CD4-positive, alpha-beta T cell (primary cell): ENCODE measurements at regions not wholly inside any gene's neighbourhood (a gene's known extent, or its start where the extent isn't known, plus 50 kb on each side); places are given as distances from the start of the nearest gene placed in this dataset.

ENCODE experiments used
- ATAC-seq: fragments of 200-7000 bp; cut with Tn5 transposase; one replicate; pipeline ENCODE4 v1.10.0; 2022; ENCODE audit warnings: mild to moderate bottlenecking; ENCODE audit not compliant: poor library complexity
- CTCF ChIA-PET: fragments of 350-600 bp; sonication (Branson Sonifier 250); formaldehyde crosslinking; loops from one replicate; lab custom pipeline; 2021; ENCODE audit warnings: antibody characterized with exemption, inconsistent platforms; lab: Charles Lee
- POLR2A ChIA-PET: fragments of 350-600 bp; sonication (Branson Sonifier 250); formaldehyde crosslinking; loops from one replicate; lab custom pipeline; 2021; ENCODE audit warnings: antibody characterized with exemption, inconsistent platforms; lab: Charles Lee
- DNase-seq, 14 experiments: peaks; one replicate each; pipeline ENCODE4 v3.0.0-alpha.2; 2013 to 2020; ENCODE audit warnings: mixed read lengths in 2 of 14
- H3K27ac ChIP-seq, 2 donors: one replicate each; pipeline versions ENCODE4 v1.5.1 to v1.7.0; 2013; ENCODE audit warnings: low read length in 2 of 2, low read depth in 1 of 2, mild to moderate bottlenecking in 1 of 2
- H3K27me3 ChIP-seq, 2 experiments: 1 replicate in 1 of 2; 2 replicates in 1 of 2; pipeline versions ENCODE4 v1.6.1 to v1.7.0; 2013; ENCODE audit warnings: low read length in 2 of 2, control low read depth in 1 of 2, mild to moderate bottlenecking in 1 of 2, moderate library complexity in 1 of 2; ENCODE audit not compliant: insufficient read depth in 2 of 2, control insufficient read depth in 1 of 2
- H3K36me3 ChIP-seq: one replicate; pipeline ENCODE4 v1.6.1; 2013; ENCODE audit warnings: low read length, control low read depth; ENCODE audit not compliant: insufficient read depth
- H3K4me1 ChIP-seq: one replicate; pipeline ENCODE4 v1.6.1; 2013; ENCODE audit warnings: low read length, control low read depth; ENCODE audit not compliant: insufficient read depth
- H3K4me3 ChIP-seq: one replicate; pipeline ENCODE4 v1.5.1; 2013; ENCODE audit warnings: mild to moderate bottlenecking, low read length, moderate library complexity
- H3K9me3 ChIP-seq, 2 experiments: 1 replicate in 1 of 2; 2 replicates in 1 of 2; pipeline versions ENCODE4 v1.6.1 to v1.7.0; 2013; ENCODE audit warnings: low read length in 2 of 2, mild to moderate bottlenecking in 2 of 2, control low read depth in 1 of 2, moderate library complexity in 1 of 2; ENCODE audit not compliant: control insufficient read depth in 1 of 2, insufficient read depth in 1 of 2
- H3K27ac Mint-ChIP-seq: one replicate; pipeline ENCODE4 v1.8.0; 2020; ENCODE audit warnings: mixed read lengths
- H3K27me3 Mint-ChIP-seq: one replicate; pipeline ENCODE4 v1.8.0; 2021; ENCODE audit warnings: mixed read lengths
- H3K36me3 Mint-ChIP-seq: one replicate; pipeline ENCODE4 v1.8.0; 2021; ENCODE audit warnings: low read depth, mixed read lengths
- H3K4me1 Mint-ChIP-seq: one replicate; pipeline ENCODE4 v1.8.0; 2021; ENCODE audit warnings: low read depth, mixed read lengths
- H3K4me3 Mint-ChIP-seq: one replicate; pipeline ENCODE4 v1.8.0; 2020; ENCODE audit warnings: mild to moderate bottlenecking, mixed read lengths
- H3K9me3 Mint-ChIP-seq: one replicate; pipeline ENCODE4 v1.8.0; 2020; ENCODE audit warnings: mixed read lengths
- CTCF ChIP-seq: fragments of 200-600 bp; IDR thresholded peaks from one replicate; pipeline ENCODE4 v1.8.0; 2022; ENCODE audit warnings: antibody characterized with exemption, mild to moderate bottlenecking
- intact Hi-C, 2 experiments: fragments of 100-400 bp; cut with DNase I in 1 of 2; cut with micrococcal nuclease in 1 of 2; formaldehyde crosslinking; loops; one replicate each; pipeline versions ENCODE4 v1.15.1 to v1.9.0; 2023 to 2025; cut with DNase I, micrococcal nuclease

GRCh38 chr3:65078748-65079147, 390.9 kb upstream of the ADAMTS9 start:
- Mint-ChIP-seq H3K9me3 (peaks cover 10% of the 10 kb centered on the region), H3K4me3 (no peak overlapping the region), H3K27ac (no peak overlapping the region), H3K36me3 (no peaks in the 10 kb centered on the region), H3K4me1 (no peaks in the 10 kb centered on the region), H3K27me3 (no peaks in the 10 kb centered on the region)
- intact Hi-C loops: no loop called here
- POLR2A ChIA-PET: no interaction called here
- H3K4me3 ChIP-seq: no peak overlapping the region
- DNase-seq (no peak), ATAC-seq (no peak)
- TF ChIP-seq CTCF: no peak
- H3K27me3 ChIP-seq: no peaks in the 10 kb centered on the region
- H3K27ac ChIP-seq: no peak overlapping the region
- CTCF ChIA-PET: no interaction called here
- no peaks in the 10 kb centered on the region for H3K36me3 ChIP-seq
- no peaks in the 10 kb centered on the region for H3K4me1 ChIP-seq
- H3K9me3 ChIP-seq: peaks cover 0 to 3% of the 10 kb centered on the region in 2 experiments

- Mint-ChIP-seq H3K27me3 (no peaks in the 10 kb centered on the region), H3K27ac (no peak overlapping the region), H3K36me3 (no peaks in the 10 kb centered on the region), H3K4me1 (no peaks in the 10 kb centered on the region), H3K9me3 (peaks cover 13% of the 10 kb centered on the region), H3K4me3 (no peak overlapping the region)
- intact Hi-C loops: no loop called here
- no peak for TF ChIP-seq CTCF
- no peak overlapping the region for H3K4me3 ChIP-seq
- no peaks in the 10 kb centered on the region for H3K27me3 ChIP-seq
- DNase-seq (no peak), ATAC-seq (no peak)
- CTCF ChIA-PET: no interaction called here
- POLR2A ChIA-PET: no interaction called here
- no peak overlapping the region for H3K27ac ChIP-seq
- H3K9me3 ChIP-seq: peaks cover 0 to 3% of the 10 kb centered on the region in 2 experiments
- H3K4me1 ChIP-seq: no peaks in the 10 kb centered on the region
- H3K36me3 ChIP-seq: no peaks in the 10 kb centered on the region
Observed at GRCh38 chr3:65077124-65077523, 389.3 kb upstream of the ADAMTS9 start.

- Mint-ChIP-seq H3K27ac (no peak overlapping the region), H3K36me3 (no peaks in the 10 kb centered on the region)
- CTCF ChIA-PET: no interaction called here
Observed at GRCh38 chr3:65070968-65071367, 383.2 kb upstream of the ADAMTS9 start.

More at GRCh38 chr3:65070968-65071367, 383.2 kb upstream of the ADAMTS9 start:
- intact Hi-C loops: no loop called here
- Histone ChIP-seq H3K36me3 (no peaks in the 10 kb centered on the region), H3K4me3 (no peak overlapping the region), H3K9me3 (no peaks in the 10 kb centered on the region), H3K27ac (no peak overlapping the region), H3K27me3 (no peaks in the 10 kb centered on the region), H3K4me1 (no peaks in the 10 kb centered on the region)
- POLR2A ChIA-PET: no interaction called here
- H3K9me3 Mint-ChIP-seq: peaks cover 15% of the 10 kb centered on the region
- DNase-seq (no peak), ATAC-seq (no peak)
- H3K4me1 Mint-ChIP-seq: no peaks in the 10 kb centered on the region
- no peak overlapping the region for H3K4me3 Mint-ChIP-seq
- no peak for TF ChIP-seq CTCF
- no peaks in the 10 kb centered on the region for H3K27me3 Mint-ChIP-seq
